Uterus (tissue), 2 donors: ENCODE measurements at regions not wholly inside any gene's neighbourhood (a gene's known extent, or its start where the extent isn't known, plus 50 kb on each side); places are given as distances from the start of the nearest gene placed in this dataset.

ENCODE experiments used
- CTCF ChIP-seq, 4 experiments: fragments of 200-600 bp in 2 of 4; fragments of 450-650 bp in 2 of 4; sonication (generic) in 2 of 4; IDR thresholded peaks; one replicate each; pipeline ENCODE4 v1.5.1; 2016 to 2019; ENCODE audit warnings: antibody characterized with exemption in 4 of 4, mild to moderate bottlenecking in 2 of 4, moderate library complexity in 1 of 4
- POLR2A ChIP-seq, 2 donors: fragments of 450-650 bp; IDR thresholded peaks; one replicate each; pipeline ENCODE4 v1.6.1; 2016; ENCODE audit warnings: antibody characterized with exemption in 2 of 2, mild to moderate bottlenecking in 1 of 2, moderate library complexity in 1 of 2

GRCh38 chr5:152100462-152100861 is 175.8 kb upstream of the GLRA1 start:
- no peak for TF ChIP-seq CTCF (IDR thresholded peaks at IDR 0.05)
- TF ChIP-seq POLR2A (IDR thresholded peaks at IDR 0.05): no peak
